HCT116 (cell line): ENCODE measurements at regions not wholly inside any gene's neighbourhood (a gene's known extent, or its start where the extent isn't known, plus 50 kb on each side); places are given as distances from the start of the nearest gene placed in this dataset.

Experiments
- POLR2A ChIP-seq: IDR thresholded peaks from 2 replicates; pipeline ENCODE4 v1.7.0; 2011; ENCODE audit warnings: borderline replicate concordance; ENCODE audit not compliant: insufficient read depth, insufficient read length; ENCODE audit errors: extremely low read depth
- TF ChIP-seq, protein P1 (sequence below), 3 experiments: fragments of 200-600 bp in 1 of 3; sonication (generic) in 1 of 3; IDR thresholded peaks in 2 of 3; conservative IDR thresholded peaks in 1 of 3; 2 replicates each; pipeline ENCODE4 v1.5.1; 2012 to 2017; ENCODE audit warnings: low read depth in 2 of 3, low read length in 2 of 3, antibody characterized with exemption in 1 of 3, borderline replicate concordance in 1 of 3, control low read depth in 1 of 3, mild to moderate bottlenecking in 1 of 3, mixed read lengths in 1 of 3, mixed run types in 1 of 3, moderate library complexity in 1 of 3; ENCODE audit not compliant: insufficient read depth in 1 of 3

DNA sequence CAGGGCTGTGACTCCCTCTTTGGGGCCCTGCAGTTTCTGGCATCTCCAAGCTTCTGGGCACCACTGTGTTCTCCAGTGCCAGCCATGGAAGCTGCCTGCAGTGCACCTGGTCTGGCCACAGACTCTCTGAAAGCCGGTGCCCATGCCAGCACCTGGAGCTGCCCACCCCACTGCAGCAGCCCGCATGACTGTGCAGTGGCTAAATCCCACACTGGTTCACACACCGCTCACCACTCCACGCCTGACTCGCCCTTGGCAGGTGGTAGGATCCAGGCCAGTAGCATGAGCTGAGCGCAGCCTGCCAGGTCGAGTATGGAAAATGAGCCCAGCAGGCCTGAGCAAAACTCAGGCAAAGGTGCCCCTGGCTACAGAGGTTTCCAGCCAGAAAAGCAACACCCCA, 72.8 kb upstream of the INTU start:
- no peak for TF ChIP-seq POLR2A
- TF ChIP-seq, protein P1, sequence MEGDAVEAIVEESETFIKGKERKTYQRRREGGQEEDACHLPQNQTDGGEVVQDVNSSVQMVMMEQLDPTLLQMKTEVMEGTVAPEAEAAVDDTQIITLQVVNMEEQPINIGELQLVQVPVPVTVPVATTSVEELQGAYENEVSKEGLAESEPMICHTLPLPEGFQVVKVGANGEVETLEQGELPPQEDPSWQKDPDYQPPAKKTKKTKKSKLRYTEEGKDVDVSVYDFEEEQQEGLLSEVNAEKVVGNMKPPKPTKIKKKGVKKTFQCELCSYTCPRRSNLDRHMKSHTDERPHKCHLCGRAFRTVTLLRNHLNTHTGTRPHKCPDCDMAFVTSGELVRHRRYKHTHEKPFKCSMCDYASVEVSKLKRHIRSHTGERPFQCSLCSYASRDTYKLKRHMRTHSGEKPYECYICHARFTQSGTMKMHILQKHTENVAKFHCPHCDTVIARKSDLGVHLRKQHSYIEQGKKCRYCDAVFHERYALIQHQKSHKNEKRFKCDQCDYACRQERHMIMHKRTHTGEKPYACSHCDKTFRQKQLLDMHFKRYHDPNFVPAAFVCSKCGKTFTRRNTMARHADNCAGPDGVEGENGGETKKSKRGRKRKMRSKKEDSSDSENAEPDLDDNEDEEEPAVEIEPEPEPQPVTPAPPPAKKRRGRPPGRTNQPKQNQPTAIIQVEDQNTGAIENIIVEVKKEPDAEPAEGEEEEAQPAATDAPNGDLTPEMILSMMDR (IDR thresholded peaks at IDR 0.05 in 2 of 3, conservative IDR thresholded peaks at IDR 0.05 in 1 of 3; ENCODE audit: borderline replicate concordance in 1 of 3, insufficient read depth in 1 of 3, low read depth in 2 of 3, low read length in 2 of 3): no peak
